Neuronal stem cell (in vitro differentiated cells): ENCODE measurements at regions not wholly inside any gene's neighbourhood (a gene's known extent, or its start where the extent isn't known, plus 50 kb on each side); places are given as distances from the start of the nearest gene placed in this dataset.
"Not testable (repeated sequence)": the region's sequence is repeated elsewhere in the genome, so short reads cannot be mapped to it uniquely, and the experiment has no call there.

ENCODE experiments used
- DNase-seq: peaks from one replicate; pipeline ENCODE4 v3.0.0-alpha.2; 2013; ENCODE audit warnings: low spot score
- H2AFZ ChIP-seq: one replicate; pipeline ENCODE4 v1.6.1; 2013; ENCODE audit warnings: mild to moderate bottlenecking, low read length, inconsistent platforms
- H2AK5ac ChIP-seq: 2 replicates; pipeline ENCODE4 v1.6.1; 2013; ENCODE audit warnings: low read depth, mild to moderate bottlenecking, inconsistent platforms, low read length, moderate library complexity, mixed read lengths
- H2BK120ac ChIP-seq: 2 replicates; pipeline ENCODE4 v1.6.1; 2013; ENCODE audit warnings: low read depth, mild to moderate bottlenecking, inconsistent platforms, low read length, moderate library complexity, mixed read lengths
- H2BK12ac ChIP-seq: one replicate; pipeline ENCODE4 v1.6.1; 2013; ENCODE audit warnings: low read length, inconsistent platforms
- H2BK15ac ChIP-seq: 2 replicates; pipeline ENCODE4 v1.6.1; 2013; ENCODE audit warnings: mild to moderate bottlenecking, low read length, inconsistent platforms, mixed read lengths
- H2BK5ac ChIP-seq: one replicate; pipeline ENCODE4 v1.6.1; 2013; ENCODE audit warnings: inconsistent platforms, mild to moderate bottlenecking, low read length, moderate library complexity
- H3K14ac ChIP-seq: one replicate; pipeline ENCODE4 v1.6.1; 2013; ENCODE audit warnings: low read length, inconsistent platforms
- H3K18ac ChIP-seq: 2 replicates; pipeline ENCODE4 v1.6.1; 2013; ENCODE audit warnings: low read length, inconsistent platforms
- H3K23ac ChIP-seq: 2 replicates; pipeline ENCODE4 v1.6.1; 2013; ENCODE audit warnings: low read depth, mild to moderate bottlenecking, mixed read lengths, low read length, inconsistent platforms; ENCODE audit not compliant: poor library complexity
- H3K27ac ChIP-seq: replicated peaks from 3 replicates; pipeline ENCODE4 v1.5.1; 2013; ENCODE audit warnings: low read length, inconsistent platforms
- H3K27me3 ChIP-seq, 3 experiments: 2 replicates each; pipeline ENCODE4 v1.6.1; 2013; ENCODE audit warnings: low read length in 3 of 3, mild to moderate bottlenecking in 2 of 3, inconsistent platforms in 1 of 3, low read depth in 1 of 3, mixed read lengths in 1 of 3, moderate library complexity in 1 of 3; ENCODE audit not compliant: control insufficient read depth in 3 of 3, insufficient read depth in 3 of 3
- H3K36me3 ChIP-seq, 2 donors: replicated peaks in 1 of 2; 2 replicates each; pipeline ENCODE4 v1.6.1; 2013; ENCODE audit warnings: low read length in 2 of 2; ENCODE audit not compliant: control insufficient read depth in 2 of 2, insufficient read depth in 2 of 2
- H3K4ac ChIP-seq: 2 replicates; pipeline ENCODE4 v1.6.1; 2013; ENCODE audit warnings: inconsistent platforms, mild to moderate bottlenecking, low read length, moderate library complexity
- H3K4me1 ChIP-seq, 2 donors: 1 replicate in 1 of 2; 2 replicates in 1 of 2; pipeline ENCODE4 v1.6.1; 2013; ENCODE audit warnings: low read length in 2 of 2, low read depth in 1 of 2; ENCODE audit not compliant: control insufficient read depth in 2 of 2, insufficient read depth in 1 of 2
- H3K4me2 ChIP-seq: one replicate; pipeline ENCODE4 v1.6.1; 2013; ENCODE audit warnings: mild to moderate bottlenecking, low read length, inconsistent platforms; ENCODE audit not compliant: insufficient read depth, poor library complexity, severe bottlenecking
- H3K4me3 ChIP-seq, 2 donors: 2 replicates each; pipeline ENCODE4 v1.5.1; 2013; ENCODE audit warnings: low read length in 2 of 2, mild to moderate bottlenecking in 2 of 2, inconsistent platforms in 1 of 2, moderate library complexity in 1 of 2
- H3K79me1 ChIP-seq: one replicate; pipeline ENCODE4 v1.6.1; 2013; ENCODE audit warnings: low read depth, mild to moderate bottlenecking, inconsistent platforms, low read length, moderate library complexity
- H3K9ac ChIP-seq: one replicate; pipeline ENCODE4 v1.6.1; 2013; ENCODE audit warnings: mild to moderate bottlenecking, low read depth, low read length, inconsistent platforms; ENCODE audit not compliant: poor library complexity
- H3K9me3 ChIP-seq, 2 donors: replicated peaks in 1 of 2; 2 replicates each; pipeline versions ENCODE3 to v1.6.1; 2013; ENCODE audit warnings: low read length in 2 of 2, mild to moderate bottlenecking in 2 of 2, inconsistent platforms in 1 of 2, low read depth in 1 of 2, mixed read lengths in 1 of 2, moderate library complexity in 1 of 2; ENCODE audit not compliant: control insufficient read depth in 2 of 2, insufficient read depth in 1 of 2
- H4K8ac ChIP-seq: one replicate; pipeline ENCODE4 v1.6.1; 2013; ENCODE audit warnings: low read depth, mild to moderate bottlenecking, inconsistent platforms, low read length, moderate library complexity
- H4K91ac ChIP-seq: one replicate; pipeline ENCODE4 v1.6.1; 2013; ENCODE audit warnings: low read length, low read depth, mild to moderate bottlenecking, inconsistent platforms; ENCODE audit not compliant: poor library complexity
- WGBS, 2 donors: extraction: QIAGEN DNeasy Blood & Tissue Kit; methylation state at CpG; one replicate each; pipeline ENCODE4 v1.1.7; 2013; ENCODE audit warnings: missing lambda C conversion rate in 2 of 2, mixed read lengths in 1 of 2; ENCODE audit not compliant: insufficient read length in 2 of 2, insufficient replicate concordance in 1 of 2; ENCODE audit errors: extremely low coverage in 2 of 2; 5-methylcytosine and 5-hydroxymethylcytosine counted together

DNA sequence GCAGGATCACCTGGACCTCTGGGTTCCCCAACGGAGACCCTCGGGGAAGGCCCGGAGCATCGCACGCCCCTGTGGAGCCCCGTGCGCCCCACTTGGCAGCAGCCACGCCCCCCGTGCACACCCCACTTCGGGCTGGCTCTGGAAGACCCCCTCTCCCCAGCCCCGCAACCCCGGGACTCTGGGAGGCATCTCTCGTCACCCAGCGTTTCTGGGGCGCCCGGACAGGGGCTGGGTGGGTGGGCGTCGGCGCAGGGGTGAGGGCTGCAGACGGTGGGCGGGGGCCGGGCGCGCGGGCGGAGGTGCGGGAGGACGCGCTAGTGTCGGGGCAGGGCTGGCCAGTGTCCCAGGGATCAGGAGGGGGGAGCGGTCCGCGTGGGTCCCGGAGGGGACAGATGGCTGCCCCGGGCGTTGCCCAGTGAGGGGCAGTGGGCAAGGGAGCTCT, 2897.3 kb downstream of the RPIA start:
- not testable (repeated sequence) for H3K18ac ChIP-seq
- WGBS, 2 donors: no CpG with 5 or more reads among the region's 36 CpGs

DNA sequence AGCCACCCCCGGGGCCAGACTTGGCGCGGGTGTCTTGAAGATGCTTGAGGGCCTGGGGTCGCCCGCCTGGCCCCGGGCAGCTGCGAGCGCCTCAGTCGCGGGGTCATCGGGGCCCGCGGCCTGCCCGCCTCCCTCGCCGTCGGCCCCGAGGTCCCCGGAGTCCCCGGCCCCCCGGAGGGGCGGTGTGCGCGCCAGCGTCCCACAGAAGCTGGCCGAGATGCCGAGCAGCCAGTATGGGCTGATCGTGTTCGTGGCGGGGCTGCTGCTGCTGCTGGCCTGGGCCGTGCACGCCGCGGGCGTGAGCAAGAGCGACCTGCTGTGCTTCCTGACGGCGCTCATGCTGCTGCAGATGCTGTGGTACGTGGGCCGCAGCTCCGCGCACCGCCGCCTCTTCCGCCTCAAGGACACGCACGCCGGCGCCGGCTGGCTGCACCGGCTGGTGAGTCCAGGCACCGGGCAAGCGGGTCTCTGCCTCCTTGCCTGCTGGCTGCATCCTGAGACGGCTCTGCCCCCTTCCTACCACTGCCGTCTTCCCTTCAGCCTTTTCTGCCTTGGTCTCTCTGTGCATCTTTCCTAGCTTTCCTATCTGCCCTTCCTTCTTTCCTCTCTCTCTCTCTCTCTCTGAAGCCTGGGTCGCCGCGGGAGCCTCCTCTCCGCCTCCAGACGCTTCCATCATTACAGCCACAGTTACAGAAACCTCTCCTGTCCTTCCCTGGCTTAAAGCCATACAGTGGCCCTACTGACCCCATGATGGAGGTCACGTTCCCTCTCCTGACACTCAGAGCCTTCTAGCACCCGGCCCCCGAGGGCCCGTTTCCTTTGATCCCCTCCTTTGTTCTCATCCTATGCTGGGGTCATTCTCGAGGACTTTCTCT, 2898.2 kb downstream of the RPIA start:
- H3K9ac ChIP-seq: peak overlapping the region; percentile 63
- H3K4me3 ChIP-seq: peak overlapping the region in 1 of 2 donors; percentile 55
- WGBS, 2 donors: no CpG with 5 or more reads among the region's 65 CpGs

More for the DNA sequence above, 2897.3 kb downstream of the RPIA start:
- not testable (repeated sequence) for H3K9ac ChIP-seq, H3K79me1 ChIP-seq, H3K4me3 ChIP-seq, DNase-seq, H2BK5ac ChIP-seq, H3K9me3 ChIP-seq, H4K91ac ChIP-seq, H3K4me2 ChIP-seq, H3K4me1 ChIP-seq, H2BK15ac ChIP-seq, H2BK120ac ChIP-seq, H3K23ac ChIP-seq, H3K27ac ChIP-seq, H3K36me3 ChIP-seq, H3K4ac ChIP-seq, H2BK12ac ChIP-seq, H2AK5ac ChIP-seq, H4K8ac ChIP-seq, H3K14ac ChIP-seq, H2AFZ ChIP-seq
- peaks cover 0 to 15% (median 0%) of the 10 kb centered on the region in 3 experiments for H3K27me3 ChIP-seq

DNA sequence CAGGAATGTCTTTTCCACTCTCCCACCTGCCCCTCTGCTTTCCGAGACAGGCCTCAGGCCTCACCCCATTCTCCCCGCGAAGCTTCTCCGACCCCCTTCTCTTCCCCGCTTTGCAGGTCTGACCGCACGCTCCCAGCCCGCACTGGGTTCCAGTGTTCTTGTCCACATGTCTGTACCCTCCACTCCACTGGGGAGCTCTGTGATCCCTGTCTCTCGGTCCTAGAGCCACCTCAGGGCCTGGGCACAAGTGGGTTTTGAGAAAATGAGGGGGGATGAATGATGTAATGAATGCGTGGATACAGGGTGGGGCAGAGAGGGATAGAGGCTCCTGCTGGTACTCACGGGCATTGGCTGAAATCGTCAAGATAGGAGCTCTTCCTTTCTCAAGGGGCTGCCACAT, 2898.9 kb downstream of the RPIA start:
- peaks cover 0 to 15% (median 0%) of the 10 kb centered on the region in 3 experiments for H3K27me3 ChIP-seq
- H3K36me3 ChIP-seq, H3K23ac ChIP-seq, H3K4me2 ChIP-seq, H2AFZ ChIP-seq, H3K4ac ChIP-seq, H3K4me3 ChIP-seq, H2BK120ac ChIP-seq, H2AK5ac ChIP-seq, H4K8ac ChIP-seq, H3K27ac ChIP-seq, H3K9me3 ChIP-seq, H2BK15ac ChIP-seq, H3K14ac ChIP-seq, H3K9ac ChIP-seq, H2BK12ac ChIP-seq, H4K91ac ChIP-seq, H3K18ac ChIP-seq, DNase-seq, H3K4me1 ChIP-seq, H3K79me1 ChIP-seq, H2BK5ac ChIP-seq: not testable (repeated sequence)
- WGBS, 2 donors: no CpG with 5 or more reads among the region's 12 CpGs

More for the DNA sequence above, 2898.2 kb downstream of the RPIA start:
- peaks cover 0 to 15% (median 0%) of the 10 kb centered on the region in 3 experiments for H3K27me3 ChIP-seq
- H2BK5ac ChIP-seq: peak overlapping the region; percentile 4
- H3K36me3 ChIP-seq, H2BK15ac ChIP-seq, H3K4me1 ChIP-seq, H3K79me1 ChIP-seq, H3K27ac ChIP-seq, H2BK120ac ChIP-seq, H4K8ac ChIP-seq, DNase-seq, H2AFZ ChIP-seq, H3K9me3 ChIP-seq, H3K23ac ChIP-seq, H3K4ac ChIP-seq, H2AK5ac ChIP-seq, H2BK12ac ChIP-seq, H3K14ac ChIP-seq, H4K91ac ChIP-seq: not testable (repeated sequence)
- peak overlapping the region; percentile 95 for H3K18ac ChIP-seq
- H3K4me2 ChIP-seq: peak overlapping the region; percentile 69

DNA sequence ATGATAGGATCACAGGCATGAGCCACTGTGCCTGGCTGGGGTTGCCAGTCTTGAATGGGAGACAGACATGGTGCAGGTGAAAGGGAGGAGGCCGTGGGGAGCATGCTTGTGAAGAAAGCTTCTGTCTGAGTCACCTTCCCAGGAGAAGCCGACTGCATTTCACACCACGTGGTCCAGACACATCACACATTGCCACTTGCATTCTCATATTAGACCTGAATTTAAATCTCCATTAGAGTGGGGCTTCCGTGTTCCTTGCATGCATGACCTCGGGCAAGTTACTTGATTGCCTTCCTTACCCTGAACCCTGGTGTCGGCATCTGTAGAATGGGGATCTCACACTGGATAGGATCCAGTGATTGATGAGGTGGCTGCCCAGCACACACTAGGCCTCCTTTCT, 2899.6 kb downstream of the RPIA start:
- H3K27me3 ChIP-seq: peaks cover 0 to 15% (median 0%) of the 10 kb centered on the region in 3 experiments
- not testable (repeated sequence) for H3K79me1 ChIP-seq, H3K4ac ChIP-seq, H2AK5ac ChIP-seq, H3K36me3 ChIP-seq, H4K8ac ChIP-seq, H3K4me1 ChIP-seq, H3K4me2 ChIP-seq, H3K23ac ChIP-seq, H3K4me3 ChIP-seq, H2BK12ac ChIP-seq, H3K14ac ChIP-seq, H2BK15ac ChIP-seq, H3K18ac ChIP-seq, H3K27ac ChIP-seq, H2AFZ ChIP-seq, DNase-seq, H2BK5ac ChIP-seq, H2BK120ac ChIP-seq, H3K9ac ChIP-seq, H4K91ac ChIP-seq, H3K9me3 ChIP-seq
- no CpG with 5 or more reads among the region's 6 CpGs for WGBS, 2 donors
